ENCODE measurements at regions not wholly inside any gene's neighbourhood (a gene's known extent, or its start where the extent isn't known, plus 50 kb on each side); places are given as distances from the start of the nearest gene placed in this dataset.

GRCh38 chr5:170442391-170442790, 53.2 kb upstream of the KCNMB1 start:
- TF ChIP-seq POLR2AphosphoS5 (IDR thresholded peaks at IDR 0.05) (no peak), CTCF (IDR thresholded peaks at IDR 0.05) (no peak), POLR2A (IDR thresholded peaks at IDR 0.05) (no peak), EP300 (IDR thresholded peaks at IDR 0.05) (no peak)

Data from stomach (tissue), 4 donors.